KMS-11 (cell line): ENCODE measurements at regions not wholly inside any gene's neighbourhood (a gene's known extent, or its start where the extent isn't known, plus 50 kb on each side); places are given as distances from the start of the nearest gene placed in this dataset.

Experiments used
- H2AFZ ChIP-seq: fragments of 200-600 bp; sonication (generic); 2 replicates; pipeline ENCODE4 v1.6.1; 2016; ENCODE audit warnings: antibody characterized with exemption, mixed run types, low read depth
- H3K27ac ChIP-seq: fragments of 200-600 bp; sonication (generic); 2 replicates; pipeline ENCODE4 v1.6.1; 2016; ENCODE audit warnings: mild to moderate bottlenecking, mixed run types
- H3K27me3 ChIP-seq: fragments of 200-600 bp; sonication (generic); 2 replicates; pipeline ENCODE4 v1.6.1; 2017; ENCODE audit warnings: mild to moderate bottlenecking, low read depth, mixed run types, moderate library complexity; ENCODE audit not compliant: insufficient read depth
- H3K36me3 ChIP-seq: fragments of 200-600 bp; sonication (generic); 2 replicates; pipeline ENCODE4 v1.6.1; 2017; ENCODE audit warnings: mild to moderate bottlenecking, mixed run types; ENCODE audit not compliant: insufficient read depth
- H3K4me1 ChIP-seq: fragments of 200-600 bp; sonication (generic); 2 replicates; pipeline ENCODE4 v1.6.1; 2016; ENCODE audit warnings: mild to moderate bottlenecking, low read depth, mixed run types; ENCODE audit not compliant: poor library complexity, severe bottlenecking
- H3K4me2 ChIP-seq: fragments of 200-600 bp; sonication (generic); 2 replicates; pipeline ENCODE4 v1.7.0; 2016; ENCODE audit warnings: mild to moderate bottlenecking, mixed run types
- H3K4me3 ChIP-seq: fragments of 200-600 bp; sonication (generic); IDR thresholded peaks from 2 replicates; pipeline ENCODE4 v1.6.1; 2017; ENCODE audit warnings: low read depth, low read length, mixed read lengths; ENCODE audit not compliant: insufficient read depth
- H3K79me2 ChIP-seq: fragments of 200-600 bp; sonication (generic); 2 replicates; pipeline ENCODE4 v1.6.1; 2016; ENCODE audit warnings: low read depth, mixed run types; ENCODE audit not compliant: insufficient read depth
- H3K9ac ChIP-seq: fragments of 200-600 bp; sonication (generic); 2 replicates; pipeline ENCODE4 v1.6.1; 2016; ENCODE audit warnings: mild to moderate bottlenecking, mixed run types
- H4K20me1 ChIP-seq: fragments of 200-600 bp; sonication (generic); 2 replicates; pipeline ENCODE4 v1.6.1; 2016; ENCODE audit warnings: mild to moderate bottlenecking, mixed run types; ENCODE audit not compliant: insufficient read depth
- CTCF ChIP-seq: fragments of 200-600 bp; sonication (generic); conservative IDR thresholded peaks from 2 replicates; pipeline ENCODE4 v1.6.1; 2017; ENCODE audit warnings: low read depth, mild to moderate bottlenecking, antibody characterized with exemption, low read length, moderate library complexity, mixed read lengths

DNA sequence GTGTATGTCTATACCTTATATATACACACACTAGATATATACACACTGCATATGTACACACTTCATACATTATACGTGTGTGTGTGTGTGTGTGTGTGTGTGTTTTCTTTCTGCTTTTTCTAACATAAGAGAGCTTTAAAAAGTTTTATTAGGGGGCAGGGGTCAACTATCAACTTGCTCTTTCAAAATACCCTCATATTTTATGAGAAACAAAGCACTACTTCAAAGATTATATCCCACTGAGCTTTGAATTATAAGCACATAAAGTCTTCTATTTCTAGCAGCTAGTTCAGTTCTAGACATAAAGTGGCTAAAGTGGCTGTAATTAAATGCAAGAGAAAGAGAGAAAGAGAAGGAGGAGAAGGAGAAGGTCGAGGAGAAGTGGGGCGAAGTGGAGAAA lies 1361.3 kb downstream of the ZPLD1 start:
- no peak overlapping the region for H3K27ac ChIP-seq
- no peak for TF ChIP-seq CTCF
- no peak overlapping the region for H3K4me3 ChIP-seq

DNA sequence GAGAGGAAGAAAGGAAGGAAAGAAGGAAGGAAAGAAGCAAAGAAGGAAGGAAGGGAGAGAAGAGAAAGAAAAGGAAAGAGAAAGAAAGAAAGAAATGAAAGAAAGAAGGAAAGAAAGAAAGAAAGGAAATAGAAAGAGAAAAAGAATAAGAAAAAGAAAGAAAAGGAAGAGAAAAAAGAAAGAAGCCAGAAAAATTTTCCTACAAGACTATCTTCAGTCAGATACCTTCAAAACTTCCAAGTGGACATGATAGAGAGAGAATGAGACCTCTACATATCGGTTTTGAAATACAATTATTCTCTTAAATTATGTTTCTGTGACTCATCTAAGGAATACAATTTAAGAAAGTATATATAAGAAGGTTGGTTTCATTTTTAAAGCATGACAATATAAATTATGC lies 1369.0 kb downstream of the ZPLD1 start:
- no peaks in the 10 kb centered on the region for H3K27me3 ChIP-seq
- H2AFZ ChIP-seq, result no peak overlapping the region
- no peaks in the 10 kb centered on the region for H3K79me2 ChIP-seq
- no peak overlapping the region for H3K4me2 ChIP-seq
- H3K9ac ChIP-seq, result no peak overlapping the region
- no peaks in the 10 kb centered on the region for H3K4me1 ChIP-seq
- H4K20me1 ChIP-seq, result no peaks in the 10 kb centered on the region
- H3K27ac ChIP-seq, result no peak overlapping the region
- no peak for TF ChIP-seq CTCF
- no peak overlapping the region for H3K4me3 ChIP-seq
- H3K36me3 ChIP-seq, result no peaks in the 10 kb centered on the region

More for the DNA sequence above, 1361.3 kb downstream of the ZPLD1 start:
- Histone ChIP-seq H3K4me2 (no peak overlapping the region), H3K9ac (no peak overlapping the region), H4K20me1 (no peaks in the 10 kb centered on the region), H2AFZ (no peak overlapping the region), H3K36me3 (no peaks in the 10 kb centered on the region), H3K27me3 (no peaks in the 10 kb centered on the region), H3K79me2 (no peaks in the 10 kb centered on the region), H3K4me1 (no peaks in the 10 kb centered on the region)

DNA sequence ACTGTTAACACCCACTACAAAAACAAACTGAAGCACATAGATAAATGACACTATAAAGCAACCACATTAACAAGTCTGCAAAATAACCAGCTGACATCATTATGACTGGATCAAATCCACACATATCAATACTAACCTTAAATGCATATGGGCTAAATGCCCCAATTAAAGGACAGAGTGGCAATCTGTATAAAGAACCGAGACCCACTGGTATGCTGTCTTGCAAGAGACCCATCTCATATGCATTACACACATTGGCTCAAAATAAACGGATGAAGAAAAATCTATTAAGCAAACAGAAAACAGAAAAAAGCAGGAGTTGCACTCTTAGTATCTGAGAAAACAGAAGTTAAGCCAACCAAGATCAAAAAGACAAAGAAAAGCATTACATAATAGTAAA lies 1375.4 kb downstream of the ZPLD1 start:
- Histone ChIP-seq H3K27me3 (no peaks in the 10 kb centered on the region), H3K36me3 (no peaks in the 10 kb centered on the region), H3K4me1 (no peaks in the 10 kb centered on the region), H3K79me2 (no peaks in the 10 kb centered on the region), H3K9ac (no peak overlapping the region), H3K27ac (no peak overlapping the region), H4K20me1 (no peaks in the 10 kb centered on the region), H3K4me3 (no peak overlapping the region), H3K4me2 (no peak overlapping the region), H2AFZ (no peak overlapping the region)
- TF ChIP-seq CTCF, result no peak

DNA sequence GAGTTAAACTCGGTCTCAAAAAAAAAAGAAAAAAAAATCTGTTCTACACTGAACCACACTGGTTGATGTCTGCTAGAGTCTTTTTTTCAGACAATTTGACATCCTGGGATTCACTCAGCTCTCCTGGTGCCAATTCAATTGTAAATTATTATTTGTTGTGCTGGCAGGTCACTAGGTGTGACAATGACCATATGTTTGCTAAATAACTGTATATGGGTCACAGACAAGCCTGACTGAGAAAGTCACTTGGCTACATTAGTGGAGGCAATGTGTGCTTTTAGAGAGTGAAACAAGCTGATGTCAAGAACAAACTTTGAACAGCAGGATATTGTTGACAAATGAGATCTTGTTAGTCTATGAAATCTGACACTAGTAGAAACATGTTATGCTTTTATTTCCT lies 1379.1 kb downstream of the ZPLD1 start:
- Histone ChIP-seq H3K79me2 (no peaks in the 10 kb centered on the region), H3K4me2 (no peak overlapping the region), H3K27me3 (no peaks in the 10 kb centered on the region), H4K20me1 (no peaks in the 10 kb centered on the region), H3K27ac (no peak overlapping the region), H2AFZ (no peak overlapping the region), H3K36me3 (no peaks in the 10 kb centered on the region), H3K4me1 (no peaks in the 10 kb centered on the region), H3K9ac (no peak overlapping the region), H3K4me3 (no peak overlapping the region)
- no peak for TF ChIP-seq CTCF

DNA sequence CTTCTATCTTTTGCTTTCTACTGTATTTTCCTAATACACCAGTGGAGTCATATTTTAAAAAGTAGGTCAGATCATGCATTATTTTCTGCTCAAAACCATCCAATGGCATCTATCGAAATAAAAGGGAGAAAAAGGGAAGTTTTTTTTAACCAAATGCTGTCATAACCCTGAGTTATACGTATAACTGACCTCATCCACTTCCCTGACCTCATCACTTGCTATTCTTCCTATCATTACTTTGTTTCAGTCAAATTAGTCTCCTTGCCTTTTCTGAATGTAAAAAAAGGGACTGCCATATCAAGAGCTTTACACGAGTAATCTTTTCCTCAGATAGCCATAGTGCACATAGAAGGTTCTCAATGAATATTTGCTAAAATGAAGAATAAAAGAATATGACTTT lies 1383.6 kb downstream of the ZPLD1 start:
- no peak overlapping the region for H3K4me3 ChIP-seq
- H3K79me2 ChIP-seq, result no peaks in the 10 kb centered on the region
- H3K27me3 ChIP-seq, result no peaks in the 10 kb centered on the region
- no peak overlapping the region for H2AFZ ChIP-seq
- no peaks in the 10 kb centered on the region for H3K4me1 ChIP-seq
- no peaks in the 10 kb centered on the region for H3K36me3 ChIP-seq
- H3K4me2 ChIP-seq, result no peak overlapping the region
- no peak for TF ChIP-seq CTCF
- H4K20me1 ChIP-seq, result no peaks in the 10 kb centered on the region
- no peak overlapping the region for H3K27ac ChIP-seq
- H3K9ac ChIP-seq, result no peak overlapping the region
